ENCODE measurements at regions not wholly inside any gene's neighbourhood (a gene's known extent, or its start where the extent isn't known, plus 50 kb on each side); places are given as distances from the start of the nearest gene placed in this dataset.

DNA sequence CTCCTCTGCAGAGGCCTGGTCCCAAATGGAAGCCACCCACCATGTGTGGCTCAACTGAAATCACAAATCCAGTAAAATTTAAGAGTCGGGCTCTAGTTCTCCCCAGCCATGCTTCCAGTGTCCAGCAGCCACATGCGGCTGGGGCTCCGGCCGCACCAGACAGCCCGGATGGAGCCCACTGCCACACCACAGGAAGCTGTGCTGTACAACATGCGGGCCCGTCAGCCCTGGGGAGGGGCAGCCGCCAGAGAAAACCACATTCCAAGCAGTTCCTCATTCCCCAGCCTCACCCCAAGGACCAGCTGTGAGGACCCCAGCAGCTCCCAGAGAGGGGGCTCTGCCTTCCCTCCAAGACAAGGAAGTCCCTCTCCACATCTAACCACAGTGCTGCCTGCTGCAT, 135.0 kb downstream of the NCOR2 start:
- TF ChIP-seq CTCF (IDR thresholded peaks at IDR 0.05) (no peak), POLR2A (IDR thresholded peaks at IDR 0.05) (no peak)

DNA sequence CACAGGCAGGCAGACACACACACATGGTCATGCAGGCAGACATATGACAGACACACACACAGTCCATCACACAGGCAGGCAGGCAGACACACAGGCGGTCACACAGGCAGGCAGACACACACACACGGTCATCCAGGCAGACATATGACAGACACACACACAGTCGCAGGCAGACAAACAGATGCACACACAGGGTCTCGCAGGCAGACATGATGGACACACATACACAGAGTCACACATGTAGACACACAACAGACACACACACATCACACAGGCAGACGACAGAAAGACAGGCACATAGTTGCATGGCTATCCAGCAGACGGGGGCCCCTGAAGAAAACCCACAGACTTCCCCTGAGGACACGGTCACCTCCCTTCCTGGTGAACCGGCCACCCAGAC, 135.4 kb downstream of the NCOR2 start:
- Histone ChIP-seq H3K4me3 (no peak overlapping the region), H3K27me3 (no peaks in the 10 kb centered on the region), H3K4me1 (peaks cover 11 to 65% (median 44%) of the 10 kb centered on the region in 12 donors), H3K9me3 (no peaks in the 10 kb centered on the region), H3K27ac (peak overlapping the region in 7 of 12 donors; percentile 6 to 79 (median 35)), H3K36me3 (peaks cover 0 to 42% (median 23%) of the 10 kb centered on the region in 9 donors)
- WGBS, 4 donors: 79 to 84% (median 83%) methylated on average over 7 to 8 of the region's 8 CpGs
- intact Hi-C loops (cut with DNase I): no loop called here
- TF ChIP-seq POLR2A (IDR thresholded peaks at IDR 0.05) (no peak), CTCF (IDR thresholded peaks at IDR 0.05) (no peak)
- ATAC-seq (no peak), DNase-seq (no peak)

More for the DNA sequence above, 135.0 kb downstream of the NCOR2 start:
- peaks cover 11 to 61% (median 42%) of the 10 kb centered on the region in 12 donors for H3K4me1 ChIP-seq
- WGBS, 4 donors: 70 to 75% (median 72%) methylated on average over 7 to 8 of the region's 8 CpGs; no CpG with 5 or more reads in 1 of the 4 donors
- peaks cover 0 to 44% (median 27%) of the 10 kb centered on the region in 9 donors for H3K36me3 ChIP-seq
- no peaks in the 10 kb centered on the region for H3K9me3 ChIP-seq
- no peaks in the 10 kb centered on the region for H3K27me3 ChIP-seq
- no peak overlapping the region for H3K4me3 ChIP-seq
- intact Hi-C loops (cut with DNase I): no loop called here
- ATAC-seq (peak in 1 of 4 donors; percentile 5), DNase-seq (peak in 4 of 5 donors; percentile 56 to 80 (median 64))
- H3K27ac ChIP-seq: peak overlapping the region in 8 of 12 donors; percentile 24 to 79 (median 49)

DNA sequence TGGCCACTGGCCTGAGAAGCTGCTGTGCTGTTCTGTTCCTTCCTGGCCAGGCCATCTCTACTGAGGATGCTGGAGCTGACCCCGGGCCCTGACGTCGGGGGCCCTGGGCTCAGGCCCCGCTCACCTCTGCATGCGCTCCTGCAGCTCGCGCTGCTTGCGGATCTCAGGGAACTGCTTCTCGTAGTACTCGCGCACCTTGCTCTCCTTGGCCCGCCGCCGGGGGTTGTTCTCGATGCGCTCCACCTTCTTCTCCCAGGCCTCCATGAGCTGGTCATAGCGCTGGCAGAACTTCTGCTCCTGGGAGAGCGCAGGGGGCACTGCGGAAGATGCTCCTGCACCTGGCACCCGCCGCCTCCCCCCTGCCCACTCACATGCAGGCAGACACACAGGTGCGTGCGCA, 135.6 kb downstream of the RFLNA start:
- ATAC-seq (no peak), DNase-seq (no peak)
- TF ChIP-seq POLR2A (IDR thresholded peaks at IDR 0.05) (no peak), CTCF (IDR thresholded peaks at IDR 0.05) (no peak)
- Histone ChIP-seq H3K4me1 (peaks cover 11 to 60% (median 47%) of the 10 kb centered on the region in 12 donors), H3K27me3 (no peaks in the 10 kb centered on the region), H3K27ac (no peak overlapping the region), H3K4me3 (no peak overlapping the region), H3K36me3 (peaks cover 0 to 42% (median 29%) of the 10 kb centered on the region in 9 donors), H3K9me3 (no peaks in the 10 kb centered on the region)
- WGBS, 4 donors: 95 to 97% (median 97%) methylated on average over 14 to 23 of the region's 23 CpGs
- intact Hi-C loops (cut with DNase I): no loop called here

- ATAC-seq: no peak
- H3K36me3 ChIP-seq: peaks cover 0 to 49% (median 38%) of the 10 kb centered on the region in 9 donors
- H3K4me1 ChIP-seq: peaks cover 11 to 63% (median 49%) of the 10 kb centered on the region in 12 donors
- H3K27ac ChIP-seq: peak overlapping the region in 7 of 12 donors; percentile 26 to 83 (median 64)
- WGBS, 4 donors: 89 to 96% (median 94%) methylated on average over 13 to 15 of the region's 15 CpGs
- H3K4me3 ChIP-seq: no peak overlapping the region
- H3K9me3 ChIP-seq: no peaks in the 10 kb centered on the region
- TF ChIP-seq CTCF (IDR thresholded peaks at IDR 0.05) (no peak), POLR2A (IDR thresholded peaks at IDR 0.05) (no peak)
- intact Hi-C loops (cut with DNase I): loop anchor here in 1 of 10 donors (10.0 kb wide), 1 partner anchor 55 kb away; no protein-coding TSS in a partner anchor
- DNase-seq: no peak
- H3K27me3 ChIP-seq: no peaks in the 10 kb centered on the region
These were observed 134.6 kb downstream of the RFLNA start for GRCh38 chr12:124429535-124429934.
